ENCODE measurements at regions not wholly inside any gene's neighbourhood (a gene's known extent, or its start where the extent isn't known, plus 50 kb on each side); places are given as distances from the start of the nearest gene placed in this dataset.

GRCh38 chr6:150535151-150535804 lies 64.4 kb upstream of the PLEKHG1 start:
- TF ChIP-seq, protein P1, sequence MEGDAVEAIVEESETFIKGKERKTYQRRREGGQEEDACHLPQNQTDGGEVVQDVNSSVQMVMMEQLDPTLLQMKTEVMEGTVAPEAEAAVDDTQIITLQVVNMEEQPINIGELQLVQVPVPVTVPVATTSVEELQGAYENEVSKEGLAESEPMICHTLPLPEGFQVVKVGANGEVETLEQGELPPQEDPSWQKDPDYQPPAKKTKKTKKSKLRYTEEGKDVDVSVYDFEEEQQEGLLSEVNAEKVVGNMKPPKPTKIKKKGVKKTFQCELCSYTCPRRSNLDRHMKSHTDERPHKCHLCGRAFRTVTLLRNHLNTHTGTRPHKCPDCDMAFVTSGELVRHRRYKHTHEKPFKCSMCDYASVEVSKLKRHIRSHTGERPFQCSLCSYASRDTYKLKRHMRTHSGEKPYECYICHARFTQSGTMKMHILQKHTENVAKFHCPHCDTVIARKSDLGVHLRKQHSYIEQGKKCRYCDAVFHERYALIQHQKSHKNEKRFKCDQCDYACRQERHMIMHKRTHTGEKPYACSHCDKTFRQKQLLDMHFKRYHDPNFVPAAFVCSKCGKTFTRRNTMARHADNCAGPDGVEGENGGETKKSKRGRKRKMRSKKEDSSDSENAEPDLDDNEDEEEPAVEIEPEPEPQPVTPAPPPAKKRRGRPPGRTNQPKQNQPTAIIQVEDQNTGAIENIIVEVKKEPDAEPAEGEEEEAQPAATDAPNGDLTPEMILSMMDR (IDR thresholded peaks at IDR 0.05; ENCODE audit: insufficient read depth, low read length, severe bottlenecking), result no peak
- Histone ChIP-seq H3K27me3 (ENCODE audit: control insufficient read depth, insufficient read depth, low read length) (no peaks in the 10 kb centered on the region), H3K36me3 (ENCODE audit: control insufficient read depth, insufficient read depth, low read length) (no peaks in the 10 kb centered on the region), H3K4me3 (ENCODE audit: low read depth, low read length) (no peak overlapping the region)
- FAIRE-seq (no peak), DNase-seq (ENCODE audit: low read depth) (peak; percentile 52)

- Histone ChIP-seq H3K36me3 (ENCODE audit: control insufficient read depth, insufficient read depth, low read length) (no peaks in the 10 kb centered on the region), H3K4me3 (ENCODE audit: low read depth, low read length) (no peak overlapping the region), H3K27me3 (ENCODE audit: control insufficient read depth, insufficient read depth, low read length) (no peaks in the 10 kb centered on the region)
- DNase-seq (ENCODE audit: low read depth) (no peak), FAIRE-seq (no peak)
- TF ChIP-seq, protein P1 (IDR thresholded peaks at IDR 0.05; ENCODE audit: insufficient read depth, low read length, severe bottlenecking), result no peak
Observed at GRCh38 chr6:150535818-150536220, 63.9 kb upstream of the PLEKHG1 start.

GRCh38 chr6:150536835-150537234 lies 62.9 kb upstream of the PLEKHG1 start:
- FAIRE-seq (no peak), DNase-seq (ENCODE audit: low read depth) (no peak)
- TF ChIP-seq, protein P1 (IDR thresholded peaks at IDR 0.05; ENCODE audit: insufficient read depth, low read length, severe bottlenecking), result no peak
- H3K36me3 ChIP-seq (ENCODE audit: control insufficient read depth, insufficient read depth, low read length), result no peaks in the 10 kb centered on the region
- H3K4me3 ChIP-seq (ENCODE audit: low read depth, low read length), result no peak overlapping the region
- H3K27me3 ChIP-seq (ENCODE audit: control insufficient read depth, insufficient read depth, low read length), result no peaks in the 10 kb centered on the region

DNA sequence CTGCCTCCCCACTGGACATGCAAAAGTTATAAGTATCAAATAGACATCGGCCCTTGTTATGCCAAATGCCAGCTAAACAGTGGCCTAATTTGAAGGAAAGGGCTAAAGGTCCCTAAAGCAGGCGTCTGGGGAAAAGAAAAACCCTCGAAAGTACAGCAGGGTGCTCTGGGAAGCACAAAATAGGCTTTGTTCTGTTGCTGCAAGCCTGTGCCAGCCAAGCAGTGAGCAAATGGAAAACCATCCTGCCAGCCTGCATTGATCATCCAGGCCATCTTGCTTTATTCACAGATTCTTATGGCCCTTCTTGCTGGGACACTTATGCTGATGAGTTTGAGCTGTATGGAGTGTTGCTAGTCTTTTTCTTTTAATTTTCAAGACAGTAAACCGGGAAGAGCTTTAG lies 62.2 kb upstream of the PLEKHG1 start:
- no peaks in the 10 kb centered on the region for H3K36me3 ChIP-seq (ENCODE audit: control insufficient read depth, insufficient read depth, low read length)
- no peak overlapping the region for H3K4me3 ChIP-seq (ENCODE audit: low read depth, low read length)
- TF ChIP-seq, protein P1 (IDR thresholded peaks at IDR 0.05; ENCODE audit: insufficient read depth, low read length, severe bottlenecking), result no peak
- H3K27me3 ChIP-seq (ENCODE audit: control insufficient read depth, insufficient read depth, low read length), result no peaks in the 10 kb centered on the region
- DNase-seq (ENCODE audit: low read depth) (no peak), FAIRE-seq (no peak)

- DNase-seq (ENCODE audit: low read depth), result no peak
- H3K4me3 ChIP-seq (ENCODE audit: low read depth, low read length), result no peak overlapping the region
- no peak for FAIRE-seq
- no peaks in the 10 kb centered on the region for H3K36me3 ChIP-seq (ENCODE audit: control insufficient read depth, insufficient read depth, low read length)
- TF ChIP-seq, protein P1 (IDR thresholded peaks at IDR 0.05; ENCODE audit: insufficient read depth, low read length, severe bottlenecking), result no peak
- no peaks in the 10 kb centered on the region for H3K27me3 ChIP-seq (ENCODE audit: control insufficient read depth, insufficient read depth, low read length)
Observed at GRCh38 chr6:150537893-150538292, 61.8 kb upstream of the PLEKHG1 start.

DNA sequence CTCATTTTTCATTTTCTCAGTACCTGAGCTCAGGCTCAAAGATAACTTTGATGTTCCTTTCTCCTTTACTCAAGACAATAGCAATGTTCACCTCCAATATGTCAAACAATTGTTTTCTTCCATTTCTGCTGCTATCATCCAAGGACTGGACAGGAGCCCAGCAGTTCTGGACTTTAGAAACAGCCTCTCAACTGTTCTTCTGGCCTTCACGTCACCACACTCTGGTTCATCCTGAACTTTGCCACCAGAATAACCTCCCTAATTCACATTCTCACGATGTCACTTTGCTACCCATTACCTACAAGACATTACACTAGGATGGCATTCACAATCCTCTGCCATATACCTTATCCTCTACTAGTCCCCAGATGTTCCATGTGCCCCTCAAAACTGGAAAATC lies 60.6 kb upstream of the PLEKHG1 start:
- no peak for DNase-seq (ENCODE audit: low read depth)
- peak; percentile 40 for FAIRE-seq
- TF ChIP-seq, protein P1 (IDR thresholded peaks at IDR 0.05; ENCODE audit: insufficient read depth, low read length, severe bottlenecking), result no peak
- Histone ChIP-seq H3K27me3 (ENCODE audit: control insufficient read depth, insufficient read depth, low read length) (no peaks in the 10 kb centered on the region), H3K36me3 (ENCODE audit: control insufficient read depth, insufficient read depth, low read length) (no peaks in the 10 kb centered on the region), H3K4me3 (ENCODE audit: low read depth, low read length) (no peak overlapping the region)
